Colonic mucosa (tissue), 4 donors: ENCODE measurements at regions not wholly inside any gene's neighbourhood (a gene's known extent, or its start where the extent isn't known, plus 50 kb on each side); places are given as distances from the start of the nearest gene placed in this dataset.

ENCODE experiments used
- DNase-seq: peaks from one replicate; pipeline ENCODE4 v3.0.0-alpha.2; 2020
- H3K27ac ChIP-seq: fragments of 200-600 bp; one replicate; pipeline ENCODE4 v1.8.0; 2021
- H3K27me3 ChIP-seq: fragments of 200-600 bp; one replicate; pipeline ENCODE4 v1.8.0; 2021
- H3K36me3 ChIP-seq: fragments of 200-600 bp; one replicate; pipeline ENCODE4 v1.8.0; 2021
- H3K4me1 ChIP-seq: fragments of 200-600 bp; one replicate; pipeline ENCODE4 v1.8.0; 2021; ENCODE audit warnings: mild to moderate bottlenecking
- H3K4me3 ChIP-seq: fragments of 200-600 bp; one replicate; pipeline ENCODE4 v1.8.0; 2021
- H3K9ac ChIP-seq, 2 donors: one replicate each; pipeline ENCODE4 v1.7.0; 2013; ENCODE audit warnings: control low read depth in 2 of 2, low read depth in 2 of 2, low read length in 2 of 2
- H3K9me3 ChIP-seq: fragments of 200-600 bp; one replicate; pipeline ENCODE4 v1.8.0; 2021
- CTCF ChIP-seq: fragments of 200-600 bp; IDR thresholded peaks from one replicate; pipeline ENCODE4 v1.8.0; 2022; ENCODE audit warnings: antibody characterized with exemption, mild to moderate bottlenecking
- intact Hi-C: fragments of 100-400 bp; cut with DNase I; formaldehyde crosslinking; loops from one replicate; pipeline ENCODE4 v1.14.1; 2022
- donor health status: healthy.
- donor health status: DM: no; HTN: no; CAD: no.
- donor health status: DM: no; HTN: no; CAD: no.

GRCh38 chr2:223519471-223519870, 82.7 kb downstream of the SCG2 start:
- Histone ChIP-seq H3K9ac (no peak overlapping the region), H3K4me1 (no peaks in the 10 kb centered on the region), H3K9me3 (no peaks in the 10 kb centered on the region), H3K4me3 (no peak overlapping the region), H3K27me3 (no peaks in the 10 kb centered on the region), H3K27ac (no peak overlapping the region), H3K36me3 (no peaks in the 10 kb centered on the region)
- no peak for DNase-seq
- intact Hi-C loops: no loop called here
- TF ChIP-seq CTCF: no peak

GRCh38 chr2:223522796-223523195, 79.4 kb downstream of the SCG2 start:
- Histone ChIP-seq H3K4me3 (no peak overlapping the region), H3K36me3 (no peaks in the 10 kb centered on the region), H3K27me3 (no peaks in the 10 kb centered on the region), H3K27ac (no peak overlapping the region), H3K9me3 (no peaks in the 10 kb centered on the region), H3K4me1 (no peaks in the 10 kb centered on the region), H3K9ac (no peak overlapping the region)
- no peak for TF ChIP-seq CTCF
- DNase-seq: no peak
- intact Hi-C loops: no loop called here

GRCh38 chr2:223523551-223524001, 78.6 kb downstream of the SCG2 start:
- H3K27me3 ChIP-seq: no peaks in the 10 kb centered on the region
- H3K4me3 ChIP-seq: no peak overlapping the region
- H3K9ac ChIP-seq: no peak overlapping the region
- no peaks in the 10 kb centered on the region for H3K36me3 ChIP-seq
- H3K27ac ChIP-seq: no peak overlapping the region
- intact Hi-C loops: no loop called here
- H3K9me3 ChIP-seq: no peaks in the 10 kb centered on the region
- TF ChIP-seq CTCF: no peak
- no peaks in the 10 kb centered on the region for H3K4me1 ChIP-seq
- no peak for DNase-seq

- H3K27me3 ChIP-seq: no peaks in the 10 kb centered on the region
- TF ChIP-seq CTCF: no peak
- H3K36me3 ChIP-seq: no peaks in the 10 kb centered on the region
- intact Hi-C loops: no loop called here
- H3K4me3 ChIP-seq: no peak overlapping the region
- no peaks in the 10 kb centered on the region for H3K4me1 ChIP-seq
- H3K9me3 ChIP-seq: no peaks in the 10 kb centered on the region
- H3K9ac ChIP-seq: no peak overlapping the region
- no peak for DNase-seq
- H3K27ac ChIP-seq: no peak overlapping the region
Measured at GRCh38 chr2:223524066-223524465, 78.1 kb downstream of the SCG2 start.

GRCh38 chr2:223526106-223526505, 76.1 kb downstream of the SCG2 start:
- intact Hi-C loops: no loop called here
- no peak overlapping the region for H3K27ac ChIP-seq
- no peaks in the 10 kb centered on the region for H3K4me1 ChIP-seq
- H3K36me3 ChIP-seq: no peaks in the 10 kb centered on the region
- H3K4me3 ChIP-seq: no peak overlapping the region
- no peak overlapping the region for H3K9ac ChIP-seq
- TF ChIP-seq CTCF: no peak
- DNase-seq: no peak
- no peaks in the 10 kb centered on the region for H3K9me3 ChIP-seq
- H3K27me3 ChIP-seq: no peaks in the 10 kb centered on the region

GRCh38 chr2:223528036-223528435, 74.1 kb downstream of the SCG2 start:
- no peak overlapping the region for H3K4me3 ChIP-seq
- no peak overlapping the region for H3K9ac ChIP-seq
- DNase-seq: no peak
- no peaks in the 10 kb centered on the region for H3K36me3 ChIP-seq
- H3K4me1 ChIP-seq: no peaks in the 10 kb centered on the region
- H3K27me3 ChIP-seq: no peaks in the 10 kb centered on the region
- no peaks in the 10 kb centered on the region for H3K9me3 ChIP-seq
- intact Hi-C loops: no loop called here
- no peak for TF ChIP-seq CTCF
- H3K27ac ChIP-seq: no peak overlapping the region
